Suprapubic skin (tissue), 4 donors: ENCODE measurements at regions not wholly inside any gene's neighbourhood (a gene's known extent, or its start where the extent isn't known, plus 50 kb on each side); places are given as distances from the start of the nearest gene placed in this dataset.

Source experiments
- DNase-seq, 2 donors: peaks; one replicate each; pipeline ENCODE4 v3.0.0-alpha.2; 2019; ENCODE audit warnings: low spot score in 2 of 2
- H3K27ac ChIP-seq: fragments of 200-600 bp; sonication (generic); one replicate; pipeline ENCODE4 v1.5.1; 2019
- H3K27me3 ChIP-seq: fragments of 200-600 bp; sonication (generic); one replicate; pipeline ENCODE4 v1.5.1; 2019
- H3K36me3 ChIP-seq: fragments of 200-600 bp; sonication (generic); one replicate; pipeline ENCODE4 v1.5.1; 2019
- H3K4me1 ChIP-seq: fragments of 200-600 bp; sonication (generic); one replicate; pipeline ENCODE4 v1.5.1; 2019
- H3K4me3 ChIP-seq: fragments of 200-600 bp; sonication (generic); one replicate; pipeline ENCODE4 v1.5.1; 2019; ENCODE audit warnings: mild to moderate bottlenecking
- H3K9me3 ChIP-seq: fragments of 200-600 bp; sonication (generic); one replicate; pipeline ENCODE4 v1.5.1; 2019
- EP300 ChIP-seq: sonication (generic); formaldehyde crosslinking; IDR thresholded peaks from one replicate; pipeline ENCODE4 v1.6.1; 2017; ENCODE audit warnings: antibody characterized with exemption
- POLR2A ChIP-seq, 2 donors: fragments of 450-650 bp; IDR thresholded peaks; one replicate each; pipeline ENCODE4 v1.6.1; 2017; ENCODE audit warnings: antibody characterized with exemption in 2 of 2, mild to moderate bottlenecking in 2 of 2, moderate library complexity in 2 of 2
- POLR2AphosphoS5 ChIP-seq, 3 donors: sonication (generic); formaldehyde crosslinking; IDR thresholded peaks; one replicate each; pipeline ENCODE4 v1.6.1; 2017; ENCODE audit warnings: antibody characterized with exemption in 3 of 3
- WGBS: methylation state at CpG from one replicate; pipeline ENCODE4 v1.1.5; 2018; 5-methylcytosine and 5-hydroxymethylcytosine counted together
- TF ChIP-seq, protein P1 (sequence below), 2 donors: fragments of 200-600 bp in 1 of 2; fragments of 450-650 bp in 1 of 2; sonication (generic) in 1 of 2; IDR thresholded peaks; one replicate each; pipeline ENCODE4 v1.5.1; 2016 to 2019; ENCODE audit warnings: antibody characterized with exemption in 2 of 2, mild to moderate bottlenecking in 1 of 2, moderate library complexity in 1 of 2

DNA sequence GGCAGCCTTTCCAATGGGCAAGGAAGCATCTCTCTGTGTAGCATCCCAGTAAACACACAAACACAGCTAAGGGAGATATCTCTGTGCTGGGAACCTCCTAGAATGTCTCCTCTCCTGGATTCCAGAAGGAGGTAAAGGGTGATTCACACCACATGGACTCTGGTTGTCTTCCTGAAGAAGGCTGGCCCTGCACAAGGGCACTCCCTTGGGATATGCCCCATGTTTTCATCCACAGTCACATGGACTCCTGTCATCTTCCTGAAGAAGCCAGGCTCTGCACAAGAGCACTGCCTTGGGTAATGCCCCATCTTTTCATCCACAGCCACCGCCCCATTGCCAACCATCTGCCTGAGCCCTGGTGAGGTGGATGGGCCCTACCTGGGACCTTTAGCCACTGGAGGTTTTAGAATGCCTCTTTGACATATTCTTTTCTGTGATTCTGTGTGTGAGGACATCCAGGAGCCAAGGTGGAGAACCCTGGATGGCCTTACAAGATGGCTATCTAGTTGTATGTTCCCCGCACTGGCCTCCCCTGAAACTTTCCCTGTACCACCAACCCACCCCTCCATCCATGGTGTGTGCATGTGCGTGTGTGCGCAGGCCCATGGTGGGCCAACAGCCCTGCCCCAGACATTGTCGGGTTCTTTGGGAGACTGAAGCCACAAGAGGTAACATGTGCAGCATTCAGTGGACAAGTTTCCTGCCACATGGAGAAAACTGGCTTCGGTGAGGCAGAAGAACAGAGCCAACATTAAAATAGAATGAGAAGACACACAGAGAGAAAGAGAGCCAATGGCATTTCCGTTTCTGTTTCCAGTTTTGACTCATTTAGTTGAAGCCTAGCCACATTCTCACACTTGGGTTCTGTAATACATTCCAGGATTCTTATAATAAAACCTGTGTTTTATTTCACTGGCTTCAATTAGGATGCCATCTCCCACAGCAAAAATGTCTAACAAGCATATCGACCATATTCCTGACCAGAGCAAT is 110.2 kb upstream of the CST7 start:
- 56% methylated on average over 8 of the region's 8 CpGs for WGBS
- Histone ChIP-seq H3K4me1 (no peaks in the 10 kb centered on the region), H3K36me3 (no peaks in the 10 kb centered on the region), H3K9me3 (no peaks in the 10 kb centered on the region), H3K27ac (no peak overlapping the region), H3K27me3 (no peaks in the 10 kb centered on the region), H3K4me3 (no peak overlapping the region)
- TF ChIP-seq POLR2AphosphoS5 (IDR thresholded peaks at IDR 0.05) (no peak), EP300 (no peak), POLR2A (IDR thresholded peaks at IDR 0.05) (no peak)
- TF ChIP-seq, protein P1, sequence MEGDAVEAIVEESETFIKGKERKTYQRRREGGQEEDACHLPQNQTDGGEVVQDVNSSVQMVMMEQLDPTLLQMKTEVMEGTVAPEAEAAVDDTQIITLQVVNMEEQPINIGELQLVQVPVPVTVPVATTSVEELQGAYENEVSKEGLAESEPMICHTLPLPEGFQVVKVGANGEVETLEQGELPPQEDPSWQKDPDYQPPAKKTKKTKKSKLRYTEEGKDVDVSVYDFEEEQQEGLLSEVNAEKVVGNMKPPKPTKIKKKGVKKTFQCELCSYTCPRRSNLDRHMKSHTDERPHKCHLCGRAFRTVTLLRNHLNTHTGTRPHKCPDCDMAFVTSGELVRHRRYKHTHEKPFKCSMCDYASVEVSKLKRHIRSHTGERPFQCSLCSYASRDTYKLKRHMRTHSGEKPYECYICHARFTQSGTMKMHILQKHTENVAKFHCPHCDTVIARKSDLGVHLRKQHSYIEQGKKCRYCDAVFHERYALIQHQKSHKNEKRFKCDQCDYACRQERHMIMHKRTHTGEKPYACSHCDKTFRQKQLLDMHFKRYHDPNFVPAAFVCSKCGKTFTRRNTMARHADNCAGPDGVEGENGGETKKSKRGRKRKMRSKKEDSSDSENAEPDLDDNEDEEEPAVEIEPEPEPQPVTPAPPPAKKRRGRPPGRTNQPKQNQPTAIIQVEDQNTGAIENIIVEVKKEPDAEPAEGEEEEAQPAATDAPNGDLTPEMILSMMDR (IDR thresholded peaks at IDR 0.05) = no peak
- DNase-seq = no peak

DNA sequence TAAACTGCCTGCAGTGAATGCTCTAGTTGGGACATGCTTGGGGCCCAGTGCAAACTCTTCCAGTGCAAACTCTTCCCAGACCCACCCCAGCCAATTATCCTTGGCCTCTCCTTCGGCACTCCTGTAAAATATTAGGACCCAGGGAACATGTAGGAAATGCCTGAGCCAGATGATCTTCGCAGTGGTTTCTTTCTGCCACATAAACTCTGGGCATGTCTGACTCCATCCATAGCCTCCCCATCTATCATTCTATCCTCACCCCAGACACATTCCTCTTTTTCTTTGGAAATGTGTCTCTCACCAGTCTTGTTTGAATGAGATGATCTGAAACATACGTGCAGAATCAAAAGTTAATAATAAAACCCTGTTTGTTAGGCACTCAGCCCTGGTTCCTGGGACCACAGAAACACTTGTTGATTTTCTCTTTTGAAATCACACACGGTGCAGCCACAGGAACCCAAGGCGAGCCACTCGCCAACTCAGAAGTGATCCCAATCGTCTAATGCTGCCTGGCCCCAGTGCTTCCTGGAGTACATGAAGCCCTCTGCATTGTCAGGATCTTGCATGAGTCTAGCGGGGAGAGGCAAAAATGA is 108.9 kb upstream of the CST7 start:
- no peak for DNase-seq
- TF ChIP-seq EP300 = no peak
- no peak for TF ChIP-seq POLR2A (IDR thresholded peaks at IDR 0.05)
- no peak for TF ChIP-seq POLR2AphosphoS5 (IDR thresholded peaks at IDR 0.05)
- H3K27ac ChIP-seq = no peak overlapping the region
- H3K4me3 ChIP-seq = no peak overlapping the region
- WGBS = 43% methylated on average over 8 of the region's 8 CpGs
- H3K4me1 ChIP-seq = no peaks in the 10 kb centered on the region
- peaks cover 4% of the 10 kb centered on the region for H3K9me3 ChIP-seq
- H3K27me3 ChIP-seq = no peaks in the 10 kb centered on the region
- H3K36me3 ChIP-seq = no peaks in the 10 kb centered on the region

GRCh38 chr20:24842274-24842917 is 106.7 kb upstream of the CST7 start:
- Histone ChIP-seq H3K36me3 (no peaks in the 10 kb centered on the region), H3K27ac (no peak overlapping the region), H3K27me3 (no peaks in the 10 kb centered on the region), H3K9me3 (peaks cover 4% of the 10 kb centered on the region), H3K4me1 (no peaks in the 10 kb centered on the region), H3K4me3 (no peak overlapping the region)
- no peak for DNase-seq
- TF ChIP-seq EP300 (no peak), POLR2AphosphoS5 (IDR thresholded peaks at IDR 0.05) (no peak), POLR2A (IDR thresholded peaks at IDR 0.05) (no peak)
- TF ChIP-seq, protein P1 (IDR thresholded peaks at IDR 0.05) = no peak
- 82% methylated on average over 12 of the region's 12 CpGs for WGBS

DNA sequence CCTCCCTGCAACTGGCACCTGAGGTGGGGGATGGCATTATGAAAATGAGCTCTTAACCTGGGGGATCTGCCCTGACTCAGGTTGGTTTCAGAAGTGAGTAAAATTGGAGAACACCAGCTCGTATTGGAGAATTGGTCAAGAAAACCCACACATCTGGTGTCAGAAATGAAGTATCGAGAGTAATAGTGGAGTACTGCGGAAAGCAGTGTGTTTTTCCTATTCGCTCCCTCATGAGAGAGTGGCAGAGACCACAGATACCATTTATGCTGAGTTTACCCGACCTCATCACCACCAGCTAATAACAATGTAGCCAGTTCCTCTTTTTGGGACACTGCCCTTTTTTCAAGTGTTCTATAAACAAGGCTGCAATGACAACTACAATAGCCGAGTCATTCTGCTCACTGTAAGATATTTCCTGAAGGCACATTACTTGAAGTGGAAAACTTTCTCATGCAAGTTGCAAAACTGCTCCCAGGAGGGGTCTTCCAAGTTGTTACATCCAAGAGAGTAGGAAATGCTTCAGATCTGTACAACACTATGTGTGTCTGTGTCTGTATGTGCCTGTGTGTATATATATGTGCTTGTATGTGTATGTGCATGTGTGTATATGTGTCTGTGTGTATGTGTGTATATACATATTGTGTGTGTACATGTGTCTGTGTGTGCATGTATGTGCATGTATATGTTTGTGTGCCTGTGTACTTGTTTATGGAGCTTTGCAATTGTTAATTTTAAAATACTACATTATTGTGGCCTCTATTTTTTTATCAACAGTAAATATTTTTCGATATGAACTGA is 106.0 kb upstream of the CST7 start:
- peaks cover 4% of the 10 kb centered on the region for H3K9me3 ChIP-seq
- no peaks in the 10 kb centered on the region for H3K27me3 ChIP-seq
- DNase-seq = no peak
- H3K4me3 ChIP-seq = no peak overlapping the region
- no peaks in the 10 kb centered on the region for H3K4me1 ChIP-seq
- 69% methylated on average over 7 of the region's 7 CpGs for WGBS
- no peak overlapping the region for H3K27ac ChIP-seq
- TF ChIP-seq EP300 (no peak), POLR2A (IDR thresholded peaks at IDR 0.05) (no peak), POLR2AphosphoS5 (IDR thresholded peaks at IDR 0.05) (no peak)
- TF ChIP-seq, protein P1 (IDR thresholded peaks at IDR 0.05) = no peak
- no peaks in the 10 kb centered on the region for H3K36me3 ChIP-seq

- Histone ChIP-seq H3K4me3 (no peak overlapping the region), H3K36me3 (no peaks in the 10 kb centered on the region), H3K27me3 (no peaks in the 10 kb centered on the region), H3K9me3 (peaks cover 7% of the 10 kb centered on the region), H3K27ac (no peak overlapping the region), H3K4me1 (no peaks in the 10 kb centered on the region)
- 64% methylated on average over 5 of the region's 5 CpGs for WGBS
- no peak for DNase-seq
- TF ChIP-seq EP300 (no peak), POLR2A (IDR thresholded peaks at IDR 0.05) (no peak), POLR2AphosphoS5 (IDR thresholded peaks at IDR 0.05) (no peak)
- TF ChIP-seq, protein P1 (IDR thresholded peaks at IDR 0.05) = no peak
Observed at GRCh38 chr20:24850176-24850575, 98.9 kb upstream of the CST7 start.
